Astrocyte of the spinal cord (primary cell): ENCODE measurements at regions not wholly inside any gene's neighbourhood (a gene's known extent, or its start where the extent isn't known, plus 50 kb on each side); places are given as distances from the start of the nearest gene placed in this dataset.

Experiments
- DNase-seq: peaks from one replicate; pipeline ENCODE4 v3.0.0; 2011; ENCODE audit warnings: low read depth, low spot score
- H3K4me3 ChIP-seq: 2 replicates; pipeline ENCODE4 v1.5.1; 2011; ENCODE audit warnings: low read depth, mild to moderate bottlenecking, low read length, moderate library complexity
- CTCF ChIP-seq: IDR thresholded peaks from 2 replicates; pipeline ENCODE4 v1.5.1; 2012; ENCODE audit warnings: low read depth, mild to moderate bottlenecking, low read length, inconsistent platforms
- in situ Hi-C: cut with HindIII; loops from 2 replicates; pipeline ENCODE4 v1.10.0; 2017; ENCODE audit warnings: low sequenced_read_pairs

- TF ChIP-seq CTCF: no peak
- in situ Hi-C loops: no loop called here
- no peak overlapping the region for H3K4me3 ChIP-seq
- DNase-seq: no peak
These were observed 249.3 kb upstream of the AVPR1A start for GRCh38 chr12:63400318-63400717.

GRCh38 chr12:63397807-63398206, 246.8 kb upstream of the AVPR1A start:
- in situ Hi-C loops: no loop called here
- H3K4me3 ChIP-seq: no peak overlapping the region
- no peak for DNase-seq
- no peak for TF ChIP-seq CTCF

- in situ Hi-C loops: no loop called here
- DNase-seq: no peak
- no peak overlapping the region for H3K4me3 ChIP-seq
- TF ChIP-seq CTCF: no peak
These were observed 245.1 kb upstream of the AVPR1A start for GRCh38 chr12:63396135-63396534.

GRCh38 chr12:63394983-63395382, 244.0 kb upstream of the AVPR1A start:
- no peak for DNase-seq
- in situ Hi-C loops: no loop called here
- TF ChIP-seq CTCF: no peak
- H3K4me3 ChIP-seq: no peak overlapping the region

- no peak for DNase-seq
- TF ChIP-seq CTCF: no peak
- in situ Hi-C loops: no loop called here
- no peak overlapping the region for H3K4me3 ChIP-seq
These were observed 243.3 kb upstream of the AVPR1A start for GRCh38 chr12:63394349-63394748.

- H3K4me3 ChIP-seq: no peak overlapping the region
- no peak for TF ChIP-seq CTCF
- no peak for DNase-seq
- in situ Hi-C loops: no loop called here
These were observed 238.2 kb upstream of the AVPR1A start for GRCh38 chr12:63389211-63389610.

- DNase-seq: no peak
- no peak overlapping the region for H3K4me3 ChIP-seq
- TF ChIP-seq CTCF: no peak
- in situ Hi-C loops: no loop called here
These were observed 236.8 kb upstream of the AVPR1A start for GRCh38 chr12:63387771-63388170.
